Large intestine (tissue), 3 donors: ENCODE measurements at regions not wholly inside any gene's neighbourhood (a gene's known extent, or its start where the extent isn't known, plus 50 kb on each side); places are given as distances from the start of the nearest gene placed in this dataset.

Experiments
- DNase-seq, 2 donors: peaks; one replicate each; pipeline versions ENCODE4 v3.0.0 to v3.0.0-alpha.2; 2013
- H3K27ac ChIP-seq: one replicate; pipeline ENCODE4 v1.5.1; 2013; ENCODE audit warnings: low read length
- H3K27me3 ChIP-seq: 2 replicates; pipeline ENCODE4 v1.6.1; 2013; ENCODE audit warnings: low read length; ENCODE audit not compliant: control insufficient read depth, insufficient read depth
- H3K36me3 ChIP-seq: 2 replicates; pipeline ENCODE4 v1.6.1; 2013; ENCODE audit warnings: low read length; ENCODE audit not compliant: control insufficient read depth, insufficient read depth
- H3K4me1 ChIP-seq: one replicate; pipeline ENCODE4 v1.6.1; 2013; ENCODE audit warnings: low read length; ENCODE audit not compliant: control insufficient read depth, insufficient read depth
- H3K4me3 ChIP-seq: one replicate; pipeline ENCODE4 v1.5.1; 2013; ENCODE audit warnings: low read length
- H3K9me3 ChIP-seq: one replicate; pipeline ENCODE4 v1.6.1; 2013; ENCODE audit warnings: mild to moderate bottlenecking, low read depth, low read length, moderate library complexity; ENCODE audit not compliant: control insufficient read depth
- WGBS: methylation state at CpG from one replicate; pipeline ENCODE4 v1.1.5; 2013; ENCODE audit warnings: low lambda C conversion rate; ENCODE audit not compliant: insufficient coverage; 5-methylcytosine and 5-hydroxymethylcytosine counted together

GRCh38 chr2:224213396-224213795, 174.3 kb upstream of the SERPINE2 start:
- H3K4me3 ChIP-seq: no peak overlapping the region
- no peak for DNase-seq
- no peaks in the 10 kb centered on the region for H3K9me3 ChIP-seq
- no peaks in the 10 kb centered on the region for H3K4me1 ChIP-seq
- H3K27ac ChIP-seq: no peak overlapping the region
- no peaks in the 10 kb centered on the region for H3K27me3 ChIP-seq
- H3K36me3 ChIP-seq: no peaks in the 10 kb centered on the region
- WGBS: 100% methylated on average over 2 of the region's 4 CpGs

GRCh38 chr2:224211791-224212190, 172.7 kb upstream of the SERPINE2 start:
- Histone ChIP-seq H3K36me3 (no peaks in the 10 kb centered on the region), H3K4me1 (no peaks in the 10 kb centered on the region), H3K4me3 (no peak overlapping the region), H3K9me3 (no peaks in the 10 kb centered on the region), H3K27me3 (no peaks in the 10 kb centered on the region), H3K27ac (no peak overlapping the region)
- no CpG with 5 or more reads among the region's 4 CpGs for WGBS
- no peak for DNase-seq

GRCh38 chr2:224211181-224211480, 172.0 kb upstream of the SERPINE2 start:
- Histone ChIP-seq H3K9me3 (no peaks in the 10 kb centered on the region), H3K36me3 (no peaks in the 10 kb centered on the region), H3K27me3 (no peaks in the 10 kb centered on the region), H3K4me1 (no peaks in the 10 kb centered on the region), H3K27ac (no peak overlapping the region), H3K4me3 (no peak overlapping the region)
- no peak for DNase-seq

GRCh38 chr2:224210286-224211180, 171.4 kb upstream of the SERPINE2 start:
- WGBS: no CpG with 5 or more reads among the region's 6 CpGs
- no peaks in the 10 kb centered on the region for H3K27me3 ChIP-seq
- H3K4me3 ChIP-seq: no peak overlapping the region
- DNase-seq: no peak
- no peaks in the 10 kb centered on the region for H3K36me3 ChIP-seq
- H3K9me3 ChIP-seq: no peaks in the 10 kb centered on the region
- no peaks in the 10 kb centered on the region for H3K4me1 ChIP-seq
- H3K27ac ChIP-seq: no peak overlapping the region

GRCh38 chr2:224209555-224210285, 170.6 kb upstream of the SERPINE2 start:
- H3K4me3 ChIP-seq: no peak overlapping the region
- H3K27ac ChIP-seq: no peak overlapping the region
- no peak for DNase-seq
- WGBS: 90% methylated on average over 2 of the region's 9 CpGs
- H3K4me1 ChIP-seq: no peaks in the 10 kb centered on the region
- no peaks in the 10 kb centered on the region for H3K27me3 ChIP-seq
- no peaks in the 10 kb centered on the region for H3K36me3 ChIP-seq
- H3K9me3 ChIP-seq: no peaks in the 10 kb centered on the region

- WGBS: no CpG with 5 or more reads among the region's 1 CpG
- Histone ChIP-seq H3K4me3 (no peak overlapping the region), H3K36me3 (no peaks in the 10 kb centered on the region), H3K27me3 (no peaks in the 10 kb centered on the region), H3K9me3 (no peaks in the 10 kb centered on the region), H3K27ac (no peak overlapping the region), H3K4me1 (no peaks in the 10 kb centered on the region)
- no peak for DNase-seq
These were observed 169.4 kb upstream of the SERPINE2 start for GRCh38 chr2:224208443-224208842.

GRCh38 chr2:224208007-224208406, 168.9 kb upstream of the SERPINE2 start:
- Histone ChIP-seq H3K27me3 (no peaks in the 10 kb centered on the region), H3K36me3 (no peaks in the 10 kb centered on the region), H3K27ac (no peak overlapping the region), H3K9me3 (no peaks in the 10 kb centered on the region), H3K4me3 (no peak overlapping the region), H3K4me1 (no peaks in the 10 kb centered on the region)
- DNase-seq: no peak
- 67% methylated on average over 1 of the region's 3 CpGs for WGBS

- no peak for DNase-seq
These were observed 167.7 kb upstream of the SERPINE2 start for GRCh38 chr2:224206816-224207215.

GRCh38 chr2:224202281-224202865, 163.3 kb upstream of the SERPINE2 start:
- Histone ChIP-seq H3K27me3 (no peaks in the 10 kb centered on the region), H3K36me3 (no peaks in the 10 kb centered on the region), H3K27ac (no peak overlapping the region), H3K9me3 (no peaks in the 10 kb centered on the region), H3K4me1 (no peaks in the 10 kb centered on the region), H3K4me3 (no peak overlapping the region)
- no peak for DNase-seq
- WGBS: 100% methylated on average over 1 of the region's 6 CpGs

More at GRCh38 chr2:224206816-224207215, 167.7 kb upstream of the SERPINE2 start:
- H3K4me1 ChIP-seq: no peaks in the 10 kb centered on the region
- H3K27me3 ChIP-seq: no peaks in the 10 kb centered on the region
- H3K27ac ChIP-seq: no peak overlapping the region
- no peaks in the 10 kb centered on the region for H3K36me3 ChIP-seq
- WGBS: no CpG with 5 or more reads among the region's 3 CpGs
- no peak overlapping the region for H3K4me3 ChIP-seq
- no peaks in the 10 kb centered on the region for H3K9me3 ChIP-seq

GRCh38 chr2:224198436-224198835, 159.3 kb upstream of the SERPINE2 start:
- Histone ChIP-seq H3K9me3 (no peaks in the 10 kb centered on the region), H3K4me1 (no peaks in the 10 kb centered on the region), H3K4me3 (no peak overlapping the region), H3K27ac (no peak overlapping the region), H3K36me3 (no peaks in the 10 kb centered on the region), H3K27me3 (no peaks in the 10 kb centered on the region)
- DNase-seq: no peak
- no CpG with 5 or more reads among the region's 5 CpGs for WGBS
